GF-D8 (cell line): ENCODE measurements at regions not wholly inside any gene's neighbourhood (a gene's known extent, or its start where the extent isn't known, plus 50 kb on each side); places are given as distances from the start of the nearest gene placed in this dataset.

ENCODE experiments used
- DNase-seq: peaks from one replicate; lab custom pipeline; 2025; lab: John Stamatoyannopoulos, UW

- DNase-seq = no peak
Observed at GRCh38 chr2:136243638-136244535, 125.9 kb upstream of the CXCR4 start.

GRCh38 chr2:136242687-136243277, 124.8 kb upstream of the CXCR4 start:
- no peak for DNase-seq

- DNase-seq = no peak
Observed at GRCh38 chr2:136242100-136242499, 124.2 kb upstream of the CXCR4 start.

- no peak for DNase-seq
Observed at GRCh38 chr2:136239079-136239685, 121.2 kb upstream of the CXCR4 start.

- DNase-seq = peak; percentile 72
Observed at GRCh38 chr2:136238286-136239078, 120.5 kb upstream of the CXCR4 start.

GRCh38 chr2:136236019-136236418, 118.1 kb upstream of the CXCR4 start:
- DNase-seq = no peak

GRCh38 chr2:136235546-136235945, 117.6 kb upstream of the CXCR4 start:
- no peak for DNase-seq

GRCh38 chr2:136234261-136234660, 116.3 kb upstream of the CXCR4 start:
- no peak for DNase-seq

- DNase-seq = no peak
Observed at GRCh38 chr2:136233298-136233697, 115.3 kb upstream of the CXCR4 start.

- no peak for DNase-seq
Observed at GRCh38 chr2:136232456-136233172, 114.7 kb upstream of the CXCR4 start.

- no peak for DNase-seq
Observed at GRCh38 chr2:136230464-136230863, 112.5 kb upstream of the CXCR4 start.

- no peak for DNase-seq
Observed at GRCh38 chr2:136226903-136227302, 109.0 kb upstream of the CXCR4 start.

- no peak for DNase-seq
Observed at GRCh38 chr2:136225950-136226835, 108.2 kb upstream of the CXCR4 start.

GRCh38 chr2:136223274-136223673, 105.3 kb upstream of the CXCR4 start:
- DNase-seq = no peak

- no peak for DNase-seq
Observed at GRCh38 chr2:136222862-136223261, 104.9 kb upstream of the CXCR4 start.

- no peak for DNase-seq
Observed at GRCh38 chr2:136221026-136221425, 103.1 kb upstream of the CXCR4 start.

- DNase-seq = no peak
Observed at GRCh38 chr2:136219963-136220362, 102.0 kb upstream of the CXCR4 start.

- no peak for DNase-seq
Observed at GRCh38 chr2:136219341-136219740, 101.4 kb upstream of the CXCR4 start.

- no peak for DNase-seq
Observed at GRCh38 chr2:136217996-136218395, 100.0 kb upstream of the CXCR4 start.

- peak; percentile 90 for DNase-seq
Observed at GRCh38 chr2:136215908-136216472, 98.0 kb upstream of the CXCR4 start.
